ENCODE measurements at regions not wholly inside any gene's neighbourhood (a gene's known extent, or its start where the extent isn't known, plus 50 kb on each side); places are given as distances from the start of the nearest gene placed in this dataset.

DNA sequence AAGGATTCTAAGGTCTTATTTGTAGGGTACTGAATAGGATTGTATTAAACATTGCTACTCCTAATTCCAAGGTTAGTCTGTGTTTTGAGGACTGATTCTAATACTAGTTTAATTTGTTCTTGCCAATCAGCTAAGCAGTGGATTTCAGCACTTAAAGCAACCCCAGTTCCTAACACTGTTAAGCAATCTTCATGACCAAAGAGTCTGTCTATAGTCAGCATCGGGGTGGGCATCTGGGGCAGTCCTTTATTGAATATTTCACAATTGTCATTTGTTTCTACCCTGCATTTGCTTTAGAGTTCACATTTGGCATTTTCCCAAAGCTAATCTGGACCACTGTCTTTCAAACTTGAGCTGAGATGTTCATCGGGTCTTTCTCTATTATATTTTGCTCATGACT is 248.0 kb upstream of the TANK start:
- no peak for DNase-seq (ENCODE audit: low read depth)
- TF ChIP-seq CTCF (IDR thresholded peaks at IDR 0.05; ENCODE audit: low read length, missing control alignments) = no peak
- no peak overlapping the region for H3K4me3 ChIP-seq (replicated peaks; ENCODE audit: low read depth, low read length)

DNA sequence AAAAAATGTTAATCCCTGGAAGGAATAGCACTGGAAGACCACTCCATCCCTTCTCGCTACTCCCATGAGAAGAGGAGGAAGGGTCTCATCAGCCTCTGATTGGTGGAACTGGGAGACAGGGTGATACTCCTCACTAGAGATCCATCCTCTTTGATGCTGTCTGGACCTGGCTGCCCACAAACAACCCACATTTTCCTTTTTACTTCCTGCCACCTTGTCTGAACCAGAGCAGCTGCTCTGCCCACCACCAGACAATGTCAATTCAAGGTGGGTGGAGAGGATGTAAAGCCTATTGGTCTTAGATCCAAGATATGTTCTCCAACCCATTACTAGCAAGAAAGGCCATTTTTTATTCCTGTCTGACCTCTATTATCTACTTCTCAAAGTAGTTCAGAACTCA is 246.9 kb upstream of the TANK start:
- no peak for TF ChIP-seq CTCF (IDR thresholded peaks at IDR 0.05; ENCODE audit: low read length, missing control alignments)
- no peak overlapping the region for H3K4me3 ChIP-seq (replicated peaks; ENCODE audit: low read depth, low read length)
- DNase-seq (ENCODE audit: low read depth) = no peak

DNA sequence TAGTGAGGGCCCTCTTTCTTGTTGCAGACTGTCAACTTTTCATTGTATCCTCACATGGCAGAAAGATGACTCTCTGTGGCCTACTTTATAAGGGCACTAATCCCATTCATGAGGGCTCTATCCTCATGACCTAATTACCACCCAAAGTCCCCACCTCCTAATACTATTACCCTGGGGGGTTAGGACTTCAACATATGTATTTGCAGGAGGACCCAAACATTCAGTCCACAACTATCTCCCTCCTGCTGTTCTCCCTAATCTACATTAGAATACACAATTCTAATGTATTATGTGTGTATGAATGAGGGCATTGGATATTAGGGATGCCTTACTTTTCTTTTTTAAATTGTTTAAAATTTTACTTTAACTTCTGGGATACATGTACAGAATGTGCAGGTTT is 246.0 kb upstream of the TANK start:
- no peak for TF ChIP-seq CTCF (IDR thresholded peaks at IDR 0.05; ENCODE audit: low read length, missing control alignments)
- no peak for DNase-seq (ENCODE audit: low read depth)
- no peak overlapping the region for H3K4me3 ChIP-seq (replicated peaks; ENCODE audit: low read depth, low read length)

- H3K4me3 ChIP-seq (replicated peaks; ENCODE audit: low read depth, low read length) = no peak overlapping the region
- no peak for DNase-seq (ENCODE audit: low read depth)
- TF ChIP-seq CTCF (IDR thresholded peaks at IDR 0.05; ENCODE audit: low read length, missing control alignments) = no peak
These were observed 243.9 kb upstream of the TANK start for GRCh38 chr2:160916300-160916699.

- no peak for DNase-seq (ENCODE audit: low read depth)
- no peak overlapping the region for H3K4me3 ChIP-seq (replicated peaks; ENCODE audit: low read depth, low read length)
- no peak for TF ChIP-seq CTCF (IDR thresholded peaks at IDR 0.05; ENCODE audit: low read length, missing control alignments)
These were observed 242.4 kb upstream of the TANK start for GRCh38 chr2:160917850-160918249.

DNA sequence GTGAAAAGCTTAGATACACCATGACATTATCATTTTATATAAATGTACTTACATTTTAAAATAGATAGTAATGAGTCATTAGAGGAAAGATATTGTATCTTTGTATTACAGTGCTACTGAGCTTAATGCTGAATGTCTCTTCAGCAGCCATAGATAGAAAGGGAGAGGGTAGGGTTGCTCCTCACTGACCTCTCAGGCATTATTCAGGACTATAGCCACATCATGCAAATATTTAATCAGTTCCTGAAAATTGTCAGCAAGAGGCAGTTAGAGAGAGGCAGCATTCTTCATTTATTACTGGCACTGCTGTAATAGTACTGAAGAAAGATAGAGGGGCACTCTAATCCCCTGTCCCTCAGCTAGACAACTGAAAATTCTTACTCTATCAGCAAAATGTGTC is 242.0 kb upstream of the TANK start:
- H3K4me3 ChIP-seq (replicated peaks; ENCODE audit: low read depth, low read length) = no peak overlapping the region

More for the DNA sequence above, 242.0 kb upstream of the TANK start:
- no peak for TF ChIP-seq CTCF (IDR thresholded peaks at IDR 0.05; ENCODE audit: low read length, missing control alignments)
- DNase-seq (ENCODE audit: low read depth) = no peak

All from fibroblast of pulmonary artery (primary cell).